Left ventricle myocardium inferior (tissue), 1 donor: ENCODE measurements at regions not wholly inside any gene's neighbourhood (a gene's known extent, or its start where the extent isn't known, plus 50 kb on each side); places are given as distances from the start of the nearest gene placed in this dataset.
"Not testable (repeated sequence)": the region's sequence is repeated elsewhere in the genome, so short reads cannot be mapped to it uniquely, and the experiment has no call there.

Source experiments
- DNase-seq: peaks from one replicate; pipeline ENCODE4 v3.0.0-alpha.2; 2020
- H3K27ac ChIP-seq: fragments of 200-600 bp; replicated peaks from 2 replicates; pipeline ENCODE4 v1.8.0; 2021
- H3K27me3 ChIP-seq: fragments of 200-600 bp; 2 replicates; pipeline ENCODE4 v1.8.0; 2021; ENCODE audit warnings: low read depth
- H3K36me3 ChIP-seq: fragments of 200-600 bp; 2 replicates; pipeline ENCODE4 v1.8.0; 2021
- H3K4me1 ChIP-seq: fragments of 200-600 bp; 2 replicates; pipeline ENCODE4 v1.8.0; 2021
- H3K4me3 ChIP-seq: fragments of 200-600 bp; 2 replicates; pipeline ENCODE4 v1.8.0; 2021; ENCODE audit warnings: mild to moderate bottlenecking, moderate library complexity
- H3K9me3 ChIP-seq: fragments of 200-600 bp; replicated peaks from 2 replicates; pipeline ENCODE4 v1.8.0; 2021
- CTCF ChIP-seq: fragments of 200-600 bp; IDR thresholded peaks from 2 replicates; pipeline ENCODE4 v1.8.0; 2021; ENCODE audit warnings: antibody characterized with exemption, mild to moderate bottlenecking, borderline replicate concordance
- intact Hi-C: fragments of 100-400 bp; cut with micrococcal nuclease; formaldehyde crosslinking; loops from one replicate; pipeline ENCODE4 v1.11.0; 2022
- donor health status: DM: no; HTN: yes; CAD: no; lungs with severe emphysema.

GRCh38 chr1:29920316-29920715 is 684.0 kb downstream of the PTPRU start:
- Histone ChIP-seq H3K27me3 (peaks cover 34% of the 10 kb centered on the region), H3K4me3 (no peak overlapping the region), H3K9me3 (no peaks in the 10 kb centered on the region), H3K36me3 (no peaks in the 10 kb centered on the region), H3K4me1 (no peaks in the 10 kb centered on the region), H3K27ac (no peak overlapping the region)
- TF ChIP-seq CTCF = no peak
- intact Hi-C loops = no loop called here
- DNase-seq = no peak

GRCh38 chr1:29919041-29919440 is 682.7 kb downstream of the PTPRU start:
- H3K4me1 ChIP-seq, H3K36me3 ChIP-seq, intact Hi-C loops, DNase-seq, H3K4me3 ChIP-seq, H3K9me3 ChIP-seq, H3K27ac ChIP-seq: not testable (repeated sequence)
- peaks cover 35% of the 10 kb centered on the region for H3K27me3 ChIP-seq

GRCh38 chr1:29916656-29917369 is 680.5 kb downstream of the PTPRU start:
- intact Hi-C loops = no loop called here
- no peak for TF ChIP-seq CTCF

GRCh38 chr1:29914936-29915335 is 678.6 kb downstream of the PTPRU start:
- H3K4me1 ChIP-seq = no peaks in the 10 kb centered on the region
- H3K9me3 ChIP-seq = no peaks in the 10 kb centered on the region
- peaks cover 31% of the 10 kb centered on the region for H3K27me3 ChIP-seq
- H3K4me3 ChIP-seq = no peak overlapping the region
- no peak for DNase-seq
- H3K27ac ChIP-seq = no peak overlapping the region
- no peak for TF ChIP-seq CTCF
- no peaks in the 10 kb centered on the region for H3K36me3 ChIP-seq
- intact Hi-C loops = no loop called here

More at GRCh38 chr1:29916656-29917369, 680.5 kb downstream of the PTPRU start:
- no peak for DNase-seq
- no peaks in the 10 kb centered on the region for H3K36me3 ChIP-seq
- no peaks in the 10 kb centered on the region for H3K4me1 ChIP-seq
- peaks cover 31% of the 10 kb centered on the region for H3K27me3 ChIP-seq
- H3K27ac ChIP-seq = no peak overlapping the region
- H3K4me3 ChIP-seq = no peak overlapping the region
- H3K9me3 ChIP-seq = no peaks in the 10 kb centered on the region

GRCh38 chr1:29912425-29912824 is 676.1 kb downstream of the PTPRU start:
- intact Hi-C loops = no loop called here
- peak; percentile 31 for TF ChIP-seq CTCF

GRCh38 chr1:29909962-29910361 is 673.6 kb downstream of the PTPRU start:
- Histone ChIP-seq H3K36me3 (no peaks in the 10 kb centered on the region), H3K27me3 (peaks cover 12% of the 10 kb centered on the region), H3K4me1 (no peaks in the 10 kb centered on the region), H3K4me3 (no peak overlapping the region), H3K27ac (no peak overlapping the region), H3K9me3 (no peaks in the 10 kb centered on the region)
- TF ChIP-seq CTCF = no peak
- no peak for DNase-seq
- intact Hi-C loops = no loop called here

More at GRCh38 chr1:29912425-29912824, 676.1 kb downstream of the PTPRU start:
- Histone ChIP-seq H3K27ac (no peak overlapping the region), H3K4me3 (no peak overlapping the region), H3K27me3 (peaks cover 25% of the 10 kb centered on the region), H3K4me1 (no peaks in the 10 kb centered on the region), H3K36me3 (no peaks in the 10 kb centered on the region), H3K9me3 (no peaks in the 10 kb centered on the region)
- DNase-seq = no peak
